ENCODE measurements at regions not wholly inside any gene's neighbourhood (a gene's known extent, or its start where the extent isn't known, plus 50 kb on each side); places are given as distances from the start of the nearest gene placed in this dataset.
"Not testable (repeated sequence)": the region's sequence is repeated elsewhere in the genome, so short reads cannot be mapped to it uniquely, and the experiment has no call there.

DNA sequence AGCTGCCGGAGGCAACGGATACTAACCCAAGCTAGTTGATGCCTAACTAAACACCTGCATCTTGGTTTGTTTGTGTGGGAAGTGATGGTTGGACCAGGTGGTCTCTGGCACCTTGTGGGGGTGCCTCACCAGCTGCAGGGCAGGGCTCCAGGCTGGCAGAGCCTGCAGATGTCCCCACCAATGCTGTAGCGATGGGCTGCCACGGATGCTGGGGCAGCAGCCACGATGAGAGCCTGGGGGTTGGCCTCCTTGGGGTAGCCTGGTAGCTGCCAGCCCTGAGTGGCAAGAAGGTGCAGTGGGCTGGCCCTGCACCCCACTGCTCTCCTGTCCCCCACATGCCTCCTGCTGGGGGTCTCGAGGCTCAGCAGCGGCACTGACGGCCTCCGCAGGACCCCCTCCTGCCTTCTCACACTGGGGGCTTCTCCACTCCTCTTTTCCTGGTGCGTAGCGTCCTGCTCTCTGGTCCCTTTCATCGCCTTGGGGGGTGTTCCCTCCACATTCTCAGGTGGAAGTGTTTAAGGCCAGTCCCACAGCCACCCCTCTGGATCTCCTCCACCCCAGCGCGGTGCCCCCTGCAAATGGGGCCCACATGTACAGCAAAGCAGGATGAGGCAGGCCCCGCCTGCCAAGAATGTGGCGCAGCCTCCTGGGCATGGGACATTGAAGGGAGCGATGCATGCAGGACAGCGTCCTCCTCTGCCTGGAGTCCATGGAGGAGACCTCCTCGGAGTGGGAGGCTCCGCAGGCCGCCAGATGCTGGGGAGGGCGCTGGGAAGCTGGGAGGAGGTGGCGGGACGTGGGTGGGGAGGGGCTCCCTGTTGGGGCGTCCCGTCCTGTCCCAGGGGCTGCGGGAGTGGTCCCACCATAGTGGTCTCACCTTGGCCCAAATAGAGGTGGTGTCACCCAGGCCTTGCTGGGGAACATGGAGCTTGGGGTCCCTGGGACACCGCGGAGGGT lies 173.1 kb downstream of the ASB1 start:
- Mint-ChIP-seq H3K9me3 (no peaks in the 10 kb centered on the region), H3K36me3 (ENCODE audit: low read depth) (no peaks in the 10 kb centered on the region), H3K27me3 (ENCODE audit: low read depth) (no peaks in the 10 kb centered on the region), H3K4me1 (ENCODE audit: low read depth) (no peaks in the 10 kb centered on the region), H3K27ac (no peak overlapping the region), H3K4me3 (no peak overlapping the region)
- DNase-seq (ENCODE audit: low spot score), result no peak

DNA sequence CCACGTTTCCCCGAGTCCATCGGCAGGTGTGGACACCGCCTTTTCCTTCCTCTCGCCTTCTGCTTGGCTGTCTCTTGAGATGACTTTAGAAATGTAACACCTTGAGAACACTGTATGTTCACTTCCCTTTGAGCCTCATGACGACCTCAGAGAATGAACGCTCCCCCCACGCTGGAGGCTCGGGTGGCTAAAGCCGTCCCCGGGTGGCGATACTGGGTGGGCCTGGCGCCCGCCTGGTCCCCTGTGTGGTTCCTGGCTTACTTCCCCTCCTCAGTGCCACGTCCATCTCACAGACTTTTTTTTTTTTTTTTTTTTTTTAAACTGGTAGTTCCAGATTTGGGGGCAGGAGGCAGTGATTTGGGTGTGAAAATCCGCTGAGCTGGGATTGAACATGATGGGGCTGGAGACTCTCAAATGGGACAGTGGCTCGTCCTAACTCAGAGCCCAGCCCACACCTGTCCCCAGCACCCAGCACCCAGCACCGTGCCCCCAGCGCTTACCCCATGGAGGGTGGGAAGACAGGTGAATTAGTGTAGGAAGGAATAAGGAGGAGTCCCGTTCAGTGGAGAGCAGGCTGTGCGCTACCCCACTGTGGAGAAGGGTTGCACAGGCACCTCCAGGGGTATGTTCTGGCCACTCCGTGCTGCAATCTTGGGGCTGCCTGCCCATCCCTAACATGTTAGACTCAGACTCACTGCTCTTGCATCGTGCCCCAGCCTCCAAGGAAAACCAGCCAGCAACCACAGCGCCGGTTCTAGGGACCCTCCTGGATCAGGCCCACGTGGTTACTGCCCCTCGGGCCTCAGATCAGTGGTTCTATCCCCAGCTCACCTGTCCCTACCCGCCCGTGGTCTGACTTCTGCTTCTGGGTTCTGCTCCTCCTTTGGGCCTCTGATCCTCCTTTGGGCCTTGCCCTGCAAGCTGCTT lies 174.0 kb downstream of the ASB1 start:
- Mint-ChIP-seq H3K4me3 (no peak overlapping the region), H3K9me3 (no peaks in the 10 kb centered on the region), H3K36me3 (ENCODE audit: low read depth) (no peaks in the 10 kb centered on the region), H3K4me1 (ENCODE audit: low read depth) (no peaks in the 10 kb centered on the region), H3K27ac (no peak overlapping the region), H3K27me3 (ENCODE audit: low read depth) (no peaks in the 10 kb centered on the region)
- no peak for DNase-seq (ENCODE audit: low spot score)

DNA sequence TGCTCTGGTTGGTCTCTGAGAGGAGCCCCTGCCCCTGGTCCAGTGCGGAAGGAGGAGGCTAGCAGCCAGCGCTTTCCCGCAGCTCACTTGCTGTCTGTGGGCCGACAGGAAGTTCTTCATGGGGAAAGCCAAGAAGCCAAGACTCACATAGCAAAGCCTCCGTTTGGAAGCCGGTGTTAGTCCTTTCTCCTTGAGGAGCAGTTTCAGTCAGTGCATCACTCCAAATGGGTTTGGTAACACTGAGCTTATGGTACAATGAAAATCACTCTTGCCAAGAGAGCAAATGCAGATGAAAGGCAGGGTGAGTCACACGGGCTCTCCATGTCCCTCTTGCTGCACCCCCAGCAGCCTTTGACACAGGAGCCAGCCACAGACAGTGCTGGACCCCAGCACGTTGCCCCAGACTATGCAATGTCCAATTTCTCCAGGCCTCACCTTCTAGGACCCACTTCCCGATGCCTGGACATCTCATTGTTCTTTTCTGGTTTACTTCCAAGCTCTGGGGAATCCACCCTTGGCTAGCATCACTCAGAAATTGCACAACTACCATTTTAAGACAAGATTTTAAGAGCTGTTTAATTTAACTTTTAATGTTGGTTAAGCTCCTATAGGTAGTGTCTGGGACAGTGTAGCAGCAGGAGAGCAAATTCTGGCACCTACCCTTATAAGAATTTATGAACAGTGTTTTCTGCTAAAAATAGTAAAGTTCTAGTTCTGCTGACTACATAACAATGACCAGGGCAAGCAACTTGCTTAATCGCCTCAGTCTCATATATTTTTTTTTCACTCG lies 174.9 kb downstream of the ASB1 start:
- Mint-ChIP-seq H3K27me3 (ENCODE audit: low read depth) (no peaks in the 10 kb centered on the region), H3K27ac (no peak overlapping the region), H3K4me3 (no peak overlapping the region), H3K9me3 (no peaks in the 10 kb centered on the region), H3K4me1 (ENCODE audit: low read depth) (no peaks in the 10 kb centered on the region), H3K36me3 (ENCODE audit: low read depth) (no peaks in the 10 kb centered on the region)
- DNase-seq (ENCODE audit: low spot score), result no peak

DNA sequence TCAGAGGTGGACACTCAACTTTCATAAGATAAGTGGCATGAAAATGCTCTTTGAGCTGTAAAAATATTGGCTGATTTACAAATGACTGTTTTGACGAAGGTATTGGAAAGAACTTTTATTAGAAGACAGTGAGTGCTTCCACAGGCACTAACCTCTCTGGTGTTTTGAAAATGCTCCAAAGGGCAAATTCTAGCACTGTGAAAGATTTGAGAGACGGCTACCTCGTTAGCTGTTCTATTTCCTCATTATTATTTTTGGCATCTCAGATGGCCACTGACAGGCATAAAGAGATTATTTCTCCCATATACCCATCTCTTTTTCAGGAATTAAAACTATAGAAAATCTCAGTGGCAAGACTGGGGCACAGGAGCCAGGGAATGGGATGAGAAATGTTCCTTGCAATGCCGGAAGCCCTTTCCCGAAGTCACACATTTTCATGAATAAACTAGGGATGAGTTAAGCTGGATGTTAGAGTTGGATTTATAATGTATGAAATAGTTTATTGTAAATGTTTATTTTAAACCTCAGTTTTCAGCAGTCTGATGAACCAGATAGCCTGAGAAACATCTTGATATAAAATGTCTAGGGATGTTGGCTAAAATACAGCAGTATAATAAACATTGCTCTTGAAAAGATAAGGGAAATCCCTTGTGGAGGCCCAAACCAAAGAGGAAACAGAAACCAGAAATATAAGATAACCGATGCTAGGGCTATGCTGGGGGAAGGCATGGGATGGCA lies 175.7 kb downstream of the ASB1 start:
- no peak for DNase-seq (ENCODE audit: low spot score)
- H3K4me3 Mint-ChIP-seq, result no peak overlapping the region
- H3K27ac Mint-ChIP-seq, result no peak overlapping the region
- H3K4me1 Mint-ChIP-seq (ENCODE audit: low read depth), result no peaks in the 10 kb centered on the region
- no peaks in the 10 kb centered on the region for H3K36me3 Mint-ChIP-seq (ENCODE audit: low read depth)
- H3K9me3 Mint-ChIP-seq, result no peaks in the 10 kb centered on the region
- no peaks in the 10 kb centered on the region for H3K27me3 Mint-ChIP-seq (ENCODE audit: low read depth)

DNA sequence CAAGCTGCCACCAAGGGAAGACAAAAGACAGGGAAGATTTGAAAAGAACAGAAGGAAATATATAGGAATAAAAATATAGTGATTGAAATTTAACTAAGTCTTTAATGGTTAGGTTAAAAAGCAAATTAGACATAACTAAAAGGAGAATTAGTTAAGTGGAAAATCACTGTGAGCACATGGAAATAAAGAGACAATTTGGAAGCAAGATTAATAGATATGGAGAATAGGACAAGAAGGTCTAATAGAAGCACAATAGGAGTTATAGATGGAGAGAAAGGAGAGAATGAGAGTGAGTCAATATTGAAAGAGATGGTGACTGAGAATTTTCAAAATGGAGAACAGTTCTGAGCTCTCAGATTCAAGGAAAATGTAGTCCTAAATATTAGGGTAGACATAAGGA lies 176.9 kb downstream of the ASB1 start:
- H3K36me3 Mint-ChIP-seq (ENCODE audit: low read depth), result no peaks in the 10 kb centered on the region
- no peak for DNase-seq (ENCODE audit: low spot score)
- H3K27me3 Mint-ChIP-seq (ENCODE audit: low read depth), result peaks cover 3% of the 10 kb centered on the region
- no peaks in the 10 kb centered on the region for H3K4me1 Mint-ChIP-seq (ENCODE audit: low read depth)
- H3K27ac Mint-ChIP-seq, result no peak overlapping the region
- H3K4me3 Mint-ChIP-seq, result no peak overlapping the region
- H3K9me3 Mint-ChIP-seq, result no peaks in the 10 kb centered on the region

DNA sequence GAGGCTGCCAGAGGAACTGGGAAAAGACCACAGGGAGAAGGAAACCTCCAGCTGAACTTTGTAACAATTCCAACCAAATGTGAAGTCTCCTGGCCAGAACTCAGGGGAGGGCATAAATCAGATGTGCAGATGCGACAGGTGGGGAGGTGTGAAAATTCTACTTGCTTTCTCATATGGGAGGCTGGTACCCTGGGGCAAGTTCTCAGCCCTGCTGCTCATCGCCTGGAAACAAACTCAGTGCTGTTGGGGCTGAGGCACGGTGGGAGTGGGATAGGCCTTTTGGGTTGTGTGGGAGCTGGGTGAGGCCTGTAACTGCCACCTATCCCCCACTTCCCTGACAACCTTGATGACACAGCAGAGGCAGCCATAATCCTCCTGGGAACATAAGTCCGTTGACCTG lies 179.6 kb downstream of the ASB1 start:
- no peak overlapping the region for H3K27ac Mint-ChIP-seq
- no peaks in the 10 kb centered on the region for H3K4me1 Mint-ChIP-seq (ENCODE audit: low read depth)
- no peaks in the 10 kb centered on the region for H3K36me3 Mint-ChIP-seq (ENCODE audit: low read depth)
- H3K4me3 Mint-ChIP-seq, result no peak overlapping the region
- no peak for DNase-seq (ENCODE audit: low spot score)
- peaks cover 9% of the 10 kb centered on the region for H3K27me3 Mint-ChIP-seq (ENCODE audit: low read depth)
- H3K9me3 Mint-ChIP-seq, result no peaks in the 10 kb centered on the region

DNA sequence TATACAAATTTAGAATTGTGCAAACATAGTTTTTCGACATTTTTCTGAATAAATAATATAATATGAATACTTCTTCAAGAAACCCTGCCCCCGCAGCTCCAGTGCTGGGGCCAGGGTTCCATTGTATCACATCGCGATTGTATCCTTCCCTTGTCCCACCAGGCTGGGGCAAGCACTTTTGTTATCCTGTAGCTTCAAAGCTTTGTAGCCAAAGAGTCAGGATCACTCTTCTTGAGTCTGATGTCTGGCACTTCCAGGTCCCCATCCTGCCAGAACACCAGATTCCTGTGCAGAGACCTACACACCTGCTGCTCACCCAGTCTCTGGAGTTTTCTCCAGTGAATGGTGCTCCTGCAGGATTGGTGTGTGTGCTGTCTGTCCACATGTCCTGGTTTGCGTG lies 186.9 kb downstream of the ASB1 start:
- Mint-ChIP-seq H3K4me3 (no peak overlapping the region), H3K9me3 (no peaks in the 10 kb centered on the region), H3K4me1 (ENCODE audit: low read depth) (no peaks in the 10 kb centered on the region), H3K27me3 (ENCODE audit: low read depth) (peaks cover 11% of the 10 kb centered on the region), H3K27ac (no peak overlapping the region), H3K36me3 (ENCODE audit: low read depth) (no peaks in the 10 kb centered on the region)
- DNase-seq (ENCODE audit: low spot score), result no peak

DNA sequence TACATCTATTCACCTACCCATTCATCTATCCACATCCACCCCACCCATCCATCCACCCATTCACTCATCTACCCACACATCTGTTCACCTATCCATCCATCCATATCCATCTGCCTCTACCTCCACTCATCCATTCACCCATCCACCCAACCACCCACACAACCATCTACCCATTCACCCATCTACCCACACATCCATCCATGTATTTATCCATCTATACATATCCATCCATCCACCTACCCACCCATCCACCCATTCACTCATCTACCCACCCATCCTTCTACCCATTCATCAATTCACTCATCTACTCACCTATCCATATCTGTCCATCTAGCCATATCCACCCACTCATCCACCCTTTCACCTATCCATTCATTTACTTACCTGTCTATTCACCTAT lies 187.6 kb downstream of the ASB1 start:
- Mint-ChIP-seq H3K36me3 (ENCODE audit: low read depth) (no peaks in the 10 kb centered on the region), H3K27ac (no peak overlapping the region)

DNA sequence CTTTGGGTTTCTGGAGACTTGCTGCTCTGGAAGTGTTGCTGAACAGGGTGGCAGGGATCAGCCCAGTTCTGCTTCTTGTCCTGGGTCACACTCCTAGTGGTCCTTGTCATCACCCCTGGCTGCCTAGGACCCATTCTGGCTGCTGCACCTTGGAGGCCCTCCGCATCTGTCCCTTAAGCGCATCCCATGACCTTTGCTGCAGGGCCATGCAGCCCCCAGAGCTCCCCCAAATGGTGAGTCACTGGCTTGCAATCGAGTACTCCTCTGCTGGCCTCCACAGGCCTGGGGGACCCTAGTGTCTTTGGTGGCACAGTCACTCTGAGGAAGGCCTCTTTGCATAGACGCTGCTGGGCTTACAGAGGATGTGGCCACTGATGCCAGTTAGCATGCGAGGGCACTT lies 188.5 kb downstream of the ASB1 start:
- DNase-seq (ENCODE audit: low spot score), result no peak

More for the DNA sequence above, 187.6 kb downstream of the ASB1 start:
- DNase-seq (ENCODE audit: low spot score), result no peak
- Mint-ChIP-seq H3K27me3 (ENCODE audit: low read depth) (peaks cover 6% of the 10 kb centered on the region), H3K9me3 (no peaks in the 10 kb centered on the region), H3K4me1 (ENCODE audit: low read depth) (no peaks in the 10 kb centered on the region), H3K4me3 (no peak overlapping the region)

DNA sequence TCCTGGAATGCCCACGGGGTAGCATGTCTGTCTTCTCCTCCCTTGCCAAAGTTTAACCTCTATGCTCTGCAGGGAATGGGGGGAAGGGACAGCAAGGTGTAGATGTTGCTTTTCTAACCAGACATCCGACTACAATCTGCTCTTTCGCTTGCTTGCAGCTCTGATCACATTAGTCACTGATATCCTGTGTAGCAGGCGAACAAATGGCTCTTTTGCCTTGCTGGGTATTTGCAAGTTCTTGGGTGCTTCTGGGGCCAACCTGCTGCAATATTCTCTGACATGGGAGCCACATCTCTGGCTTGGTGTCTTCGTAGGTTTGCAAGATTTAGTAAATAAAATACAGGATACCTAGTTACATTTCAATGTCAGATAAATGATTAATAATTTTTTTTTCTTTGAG lies 190.0 kb downstream of the ASB1 start:
- Mint-ChIP-seq H3K27ac (no peak overlapping the region), H3K36me3 (ENCODE audit: low read depth) (no peaks in the 10 kb centered on the region), H3K4me1 (ENCODE audit: low read depth) (no peaks in the 10 kb centered on the region), H3K4me3 (no peak overlapping the region), H3K9me3 (no peaks in the 10 kb centered on the region), H3K27me3 (ENCODE audit: low read depth) (peaks cover 8% of the 10 kb centered on the region)
- DNase-seq (ENCODE audit: low spot score), result no peak

More for the DNA sequence above, 188.5 kb downstream of the ASB1 start:
- Mint-ChIP-seq H3K36me3 (ENCODE audit: low read depth) (no peaks in the 10 kb centered on the region), H3K4me3 (no peak overlapping the region), H3K27me3 (ENCODE audit: low read depth) (peaks cover 8% of the 10 kb centered on the region), H3K27ac (no peak overlapping the region), H3K4me1 (ENCODE audit: low read depth) (no peaks in the 10 kb centered on the region), H3K9me3 (no peaks in the 10 kb centered on the region)

DNA sequence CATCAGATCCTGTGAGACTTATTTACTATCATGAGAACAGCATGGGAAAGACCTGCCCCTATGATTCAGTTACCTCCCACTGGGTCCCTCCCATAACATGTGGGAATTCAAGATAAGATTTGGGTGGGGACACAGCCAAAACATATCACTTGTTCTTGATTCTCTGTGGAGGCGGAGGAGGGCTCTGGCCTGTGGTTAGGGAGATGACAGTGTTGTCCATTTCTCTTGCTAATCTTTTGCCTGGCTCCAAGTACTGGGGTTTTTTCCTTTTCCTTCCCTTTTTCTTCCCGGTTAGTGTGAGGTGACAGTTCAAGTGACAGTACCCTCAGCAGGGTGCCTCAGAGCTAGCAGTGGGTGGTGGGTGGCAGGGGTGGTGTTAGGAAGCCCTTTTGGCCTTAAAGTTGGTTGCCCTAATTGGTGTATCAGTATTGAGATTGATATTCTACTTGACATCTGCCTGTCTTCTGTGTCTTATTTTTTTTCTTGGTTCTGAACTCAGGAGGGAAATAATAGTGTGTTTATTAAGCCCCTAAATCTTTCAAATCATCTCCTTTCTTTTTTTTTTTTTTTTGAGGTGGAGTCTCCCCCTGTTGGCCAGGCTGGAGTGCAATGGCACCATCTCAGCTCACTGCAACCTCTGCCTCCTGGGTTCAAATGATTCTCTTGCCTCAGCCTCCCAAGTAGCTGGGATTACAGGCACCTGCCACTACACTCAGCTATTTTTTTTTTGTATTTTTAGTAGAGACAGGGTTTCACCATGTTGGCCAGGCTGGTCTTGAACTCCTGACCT lies 192.0 kb downstream of the ASB1 start:
- H3K4me1 Mint-ChIP-seq (ENCODE audit: low read depth); H3K9me3 Mint-ChIP-seq; H3K36me3 Mint-ChIP-seq (ENCODE audit: low read depth); H3K4me3 Mint-ChIP-seq; DNase-seq (ENCODE audit: low spot score); H3K27ac Mint-ChIP-seq: not testable (repeated sequence)
- peaks cover 15% of the 10 kb centered on the region for H3K27me3 Mint-ChIP-seq (ENCODE audit: low read depth)

DNA sequence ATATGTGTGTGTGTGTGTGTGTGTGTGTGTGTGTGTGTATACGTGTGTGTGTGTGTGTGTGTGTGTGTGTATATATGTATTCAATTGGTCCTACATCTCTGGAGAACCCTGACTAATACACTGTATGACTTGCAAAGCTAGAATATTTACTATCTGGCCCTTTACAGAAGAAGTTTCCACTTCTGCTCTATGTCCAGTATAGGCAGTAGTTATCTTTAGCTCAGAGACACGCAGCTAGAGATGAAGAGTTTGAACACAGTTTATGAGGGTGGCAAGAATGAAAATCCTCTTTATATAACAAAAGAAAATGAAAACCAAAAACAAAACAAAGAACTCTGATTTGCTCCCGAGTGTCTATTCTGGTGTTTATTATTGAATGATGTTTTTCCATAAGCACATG lies 201.2 kb downstream of the ASB1 start:
- H3K27me3 Mint-ChIP-seq (ENCODE audit: low read depth), result peaks cover 2% of the 10 kb centered on the region
- no peaks in the 10 kb centered on the region for H3K4me1 Mint-ChIP-seq (ENCODE audit: low read depth)
- no peaks in the 10 kb centered on the region for H3K9me3 Mint-ChIP-seq
- no peaks in the 10 kb centered on the region for H3K36me3 Mint-ChIP-seq (ENCODE audit: low read depth)
- no peak overlapping the region for H3K27ac Mint-ChIP-seq
- H3K4me3 Mint-ChIP-seq, result no peak overlapping the region
- no peak for DNase-seq (ENCODE audit: low spot score)
